Keratinocyte (primary cell): ENCODE measurements at regions not wholly inside any gene's neighbourhood (a gene's known extent, or its start where the extent isn't known, plus 50 kb on each side); places are given as distances from the start of the nearest gene placed in this dataset.

ENCODE experiments used
- DNase-seq: peaks from one replicate; pipeline ENCODE4 v3.0.0-alpha.2; 2011; ENCODE audit warnings: low read depth, missing footprints, low spot score
- FAIRE-seq: peaks from 2 replicates; lab custom pipeline; 2011; peaks lifted over from hg19 to GRCh38; lab: Jason Lieb, UNC
- H2AFZ ChIP-seq: 2 replicates; pipeline ENCODE4 v1.6.0; 2012; ENCODE audit warnings: low read length, control low read depth, inconsistent platforms; ENCODE audit not compliant: control insufficient read depth
- H3K27ac ChIP-seq: 2 replicates; pipeline ENCODE4 v1.5.1; 2011; ENCODE audit warnings: low read length; ENCODE audit not compliant: control insufficient read depth, insufficient read depth
- H3K27me3 ChIP-seq: 3 replicates; pipeline ENCODE4 v1.6.0; 2011; ENCODE audit warnings: low read length; ENCODE audit not compliant: control insufficient read depth, insufficient read depth; ENCODE audit errors: extremely low read depth
- H3K36me3 ChIP-seq, 2 experiments: 2 replicates in 1 of 2; 3 replicates in 1 of 2; pipeline ENCODE4 v1.5.1; 2011; ENCODE audit warnings: low read length in 2 of 2, mild to moderate bottlenecking in 1 of 2; ENCODE audit not compliant: control insufficient read depth in 2 of 2, insufficient read depth in 2 of 2; ENCODE audit errors: extremely low read depth in 1 of 2
- H3K4me1 ChIP-seq: 3 replicates; pipeline ENCODE4 v1.5.1; 2011; ENCODE audit warnings: low read length; ENCODE audit not compliant: control insufficient read depth, insufficient read depth; ENCODE audit errors: extremely low read depth
- H3K4me2 ChIP-seq: 3 replicates; pipeline ENCODE4 v1.6.0; 2011; ENCODE audit warnings: low read depth, low read length; ENCODE audit not compliant: control insufficient read depth, insufficient read depth; ENCODE audit errors: extremely low read depth
- H3K4me3 ChIP-seq, 3 experiments: fragments of 200-600 bp in 1 of 3; sonication (generic) in 1 of 3; 2 replicates in 2 of 3; 3 replicates in 1 of 3; pipeline ENCODE4 v1.5.1; 2011 to 2016; ENCODE audit warnings: low read length in 3 of 3, mild to moderate bottlenecking in 3 of 3, control low read depth in 2 of 3, inconsistent platforms in 1 of 3, low read depth in 1 of 3, mixed read lengths in 1 of 3, mixed run types in 1 of 3, moderate library complexity in 1 of 3; ENCODE audit not compliant: control insufficient read depth in 2 of 3, insufficient read depth in 2 of 3; ENCODE audit errors: extremely low read depth in 1 of 3
- H3K79me2 ChIP-seq: 2 replicates; pipeline ENCODE4 v1.6.0; 2012; ENCODE audit warnings: low read length; ENCODE audit not compliant: control insufficient read depth, insufficient read depth
- H3K9ac ChIP-seq: 3 replicates; pipeline ENCODE4 v1.6.0; 2011; ENCODE audit warnings: low read length; ENCODE audit not compliant: control insufficient read depth, insufficient read depth; ENCODE audit errors: extremely low read depth
- H3K9me1 ChIP-seq: 3 replicates; pipeline ENCODE4 v1.6.0; 2011; ENCODE audit warnings: low read length; ENCODE audit not compliant: control insufficient read depth, insufficient read depth; ENCODE audit errors: extremely low read depth
- H3K9me3 ChIP-seq: 2 replicates; pipeline ENCODE4 v1.5.1; 2012; ENCODE audit warnings: low read depth, low read length; ENCODE audit not compliant: control insufficient read depth
- H4K20me1 ChIP-seq: 3 replicates; pipeline ENCODE4 v1.6.0; 2011; ENCODE audit warnings: low read length; ENCODE audit not compliant: control insufficient read depth, insufficient read depth; ENCODE audit errors: extremely low read depth
- EZH2 ChIP-seq: IDR thresholded peaks from one replicate; pipeline ENCODE4 v1.6.1; 2012; ENCODE audit warnings: inconsistent platforms, mild to moderate bottlenecking, low read length, moderate library complexity
- dilution Hi-C: fragments of 300-500 bp; cut with MboI; formaldehyde crosslinking; loops from one replicate; pipeline ENCODE4 v1.7.0; 2020; ENCODE audit warnings: low sequenced_read_pairs; ENCODE audit not compliant: extremely low pct_ligation_motif_present
- TF ChIP-seq, protein P1 (sequence below), 3 experiments: IDR thresholded peaks in 1 of 3; conservative IDR thresholded peaks in 1 of 3; optimal IDR thresholded peaks in 1 of 3; 2 replicates in 2 of 3; 3 replicates in 1 of 3; pipeline versions ENCODE3 to v1.5.1; 2011; ENCODE audit warnings: low read length in 3 of 3, mild to moderate bottlenecking in 3 of 3, moderate library complexity in 2 of 3, control low read depth in 1 of 3, inconsistent platforms in 1 of 3; ENCODE audit not compliant: insufficient read depth in 2 of 3; ENCODE audit errors: extremely low read depth in 1 of 3

DNA sequence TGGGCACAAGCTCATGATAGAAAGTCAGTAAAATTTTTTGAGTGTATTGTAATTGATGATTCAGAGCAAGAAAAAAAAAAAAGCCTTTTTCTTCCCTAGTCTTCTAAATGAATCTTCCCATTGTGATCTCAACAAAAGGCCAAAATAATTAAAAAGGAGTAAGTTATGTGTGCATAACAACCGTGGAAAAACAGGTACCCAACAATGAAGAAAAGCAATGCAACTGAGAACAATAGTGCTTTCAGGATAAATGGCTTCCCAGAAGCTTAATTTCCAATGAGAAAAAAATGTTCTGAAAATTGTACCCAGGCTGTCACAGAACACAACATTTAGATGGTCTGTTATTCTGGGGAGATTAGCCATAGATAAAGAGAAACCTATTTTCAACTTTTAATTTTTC, 399.0 kb upstream of the AGA start:
- Histone ChIP-seq H3K4me2 (no peak overlapping the region), H3K4me3 (no peak overlapping the region), H3K27ac (no peak overlapping the region), H3K4me1 (no peaks in the 10 kb centered on the region), H3K9me1 (no peaks in the 10 kb centered on the region), H3K36me3 (no peaks in the 10 kb centered on the region), H3K9ac (no peak overlapping the region), H3K79me2 (no peaks in the 10 kb centered on the region), H4K20me1 (no peaks in the 10 kb centered on the region), H3K27me3 (no peaks in the 10 kb centered on the region), H3K9me3 (no peaks in the 10 kb centered on the region), H2AFZ (no peak overlapping the region)
- DNase-seq (no peak), FAIRE-seq (no peak)
- dilution Hi-C loops: no loop called here
- TF ChIP-seq, protein P1, sequence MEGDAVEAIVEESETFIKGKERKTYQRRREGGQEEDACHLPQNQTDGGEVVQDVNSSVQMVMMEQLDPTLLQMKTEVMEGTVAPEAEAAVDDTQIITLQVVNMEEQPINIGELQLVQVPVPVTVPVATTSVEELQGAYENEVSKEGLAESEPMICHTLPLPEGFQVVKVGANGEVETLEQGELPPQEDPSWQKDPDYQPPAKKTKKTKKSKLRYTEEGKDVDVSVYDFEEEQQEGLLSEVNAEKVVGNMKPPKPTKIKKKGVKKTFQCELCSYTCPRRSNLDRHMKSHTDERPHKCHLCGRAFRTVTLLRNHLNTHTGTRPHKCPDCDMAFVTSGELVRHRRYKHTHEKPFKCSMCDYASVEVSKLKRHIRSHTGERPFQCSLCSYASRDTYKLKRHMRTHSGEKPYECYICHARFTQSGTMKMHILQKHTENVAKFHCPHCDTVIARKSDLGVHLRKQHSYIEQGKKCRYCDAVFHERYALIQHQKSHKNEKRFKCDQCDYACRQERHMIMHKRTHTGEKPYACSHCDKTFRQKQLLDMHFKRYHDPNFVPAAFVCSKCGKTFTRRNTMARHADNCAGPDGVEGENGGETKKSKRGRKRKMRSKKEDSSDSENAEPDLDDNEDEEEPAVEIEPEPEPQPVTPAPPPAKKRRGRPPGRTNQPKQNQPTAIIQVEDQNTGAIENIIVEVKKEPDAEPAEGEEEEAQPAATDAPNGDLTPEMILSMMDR (optimal IDR thresholded peaks at IDR 0.05 in 1 of 3, IDR thresholded peaks at IDR 0.05 in 1 of 3, conservative IDR thresholded peaks at IDR 0.05 in 1 of 3; ENCODE audit: extremely low read depth in 1 of 3, insufficient read depth in 2 of 3, low read length in 3 of 3): no peak
- TF ChIP-seq EZH2: no peak

DNA sequence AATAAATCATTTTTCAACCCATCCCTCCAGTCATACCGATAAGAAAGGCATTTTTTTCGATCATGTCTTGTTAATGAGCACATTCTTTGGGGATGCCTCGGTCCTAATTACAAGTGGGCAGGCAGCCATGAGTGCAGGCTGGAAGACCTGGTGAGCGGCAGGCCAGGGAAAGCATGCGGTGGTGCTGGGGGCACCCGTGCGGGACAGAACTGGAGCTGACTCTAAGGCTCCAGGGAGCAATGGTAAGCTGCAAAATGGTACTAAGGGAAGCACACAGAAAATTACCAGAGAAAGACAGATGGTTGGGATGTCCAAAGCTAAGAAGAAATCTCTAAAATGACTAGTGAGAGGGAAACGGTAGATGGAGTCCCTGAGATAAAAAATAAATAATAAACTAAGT, 411.0 kb upstream of the AGA start:
- Histone ChIP-seq H2AFZ (no peak overlapping the region), H3K4me1 (no peaks in the 10 kb centered on the region), H3K9ac (no peak overlapping the region), H3K9me3 (no peaks in the 10 kb centered on the region), H3K27me3 (no peaks in the 10 kb centered on the region), H4K20me1 (no peaks in the 10 kb centered on the region), H3K27ac (no peak overlapping the region), H3K79me2 (no peaks in the 10 kb centered on the region), H3K4me2 (no peak overlapping the region), H3K4me3 (no peak overlapping the region), H3K9me1 (no peaks in the 10 kb centered on the region), H3K36me3 (no peaks in the 10 kb centered on the region)
- dilution Hi-C loops: no loop called here
- FAIRE-seq (no peak), DNase-seq (no peak)
- TF ChIP-seq, protein P1 (optimal IDR thresholded peaks at IDR 0.05 in 1 of 3, IDR thresholded peaks at IDR 0.05 in 1 of 3, conservative IDR thresholded peaks at IDR 0.05 in 1 of 3; ENCODE audit: extremely low read depth in 1 of 3, insufficient read depth in 2 of 3, low read length in 3 of 3): no peak
- TF ChIP-seq EZH2: no peak
